ENCODE measurements at regions not wholly inside any gene's neighbourhood (a gene's known extent, or its start where the extent isn't known, plus 50 kb on each side); places are given as distances from the start of the nearest gene placed in this dataset.

- DNase-seq (ENCODE audit: low spot score) (no peak), ATAC-seq (no peak; the same call in 1 of the 2 replicates)
- TF ChIP-seq FOXK1 (CRISPR knock-in tag; IDR thresholded peaks at IDR 0.05) (no peak), NFE2L1 (CRISPR knock-in tag; IDR thresholded peaks at IDR 0.05) (no peak), MYBL2 (CRISPR knock-in tag; IDR thresholded peaks at IDR 0.05) (no peak), TEAD1 (CRISPR knock-in tag; IDR thresholded peaks at IDR 0.05) (no peak), GABPB1 (CRISPR knock-in tag; IDR thresholded peaks at IDR 0.05) (no peak), MAX (CRISPR knock-in tag; IDR thresholded peaks at IDR 0.05) (no peak), ERG (CRISPR knock-in tag; IDR thresholded peaks at IDR 0.05) (no peak), PREB (CRISPR knock-in tag; IDR thresholded peaks at IDR 0.05; ENCODE audit: borderline replicate concordance) (no peak), OVOL2 (CRISPR knock-in tag; IDR thresholded peaks at IDR 0.05; ENCODE audit: borderline replicate concordance) (no peak), CBFB (CRISPR knock-in tag; IDR thresholded peaks at IDR 0.05; ENCODE audit: low read depth) (no peak), PRDM15 (CRISPR knock-in tag; IDR thresholded peaks at IDR 0.05) (no peak), ZNF263 (CRISPR knock-in tag; IDR thresholded peaks at IDR 0.05; ENCODE audit: low read depth) (no peak), TEAD4 (CRISPR knock-in tag; IDR thresholded peaks at IDR 0.05) (no peak), IRF1 (CRISPR knock-in tag; IDR thresholded peaks at IDR 0.05) (no peak), ZNF512 (CRISPR knock-in tag; IDR thresholded peaks at IDR 0.05; ENCODE audit: borderline replicate concordance) (no peak)
- TF ChIP-seq, protein P1, sequence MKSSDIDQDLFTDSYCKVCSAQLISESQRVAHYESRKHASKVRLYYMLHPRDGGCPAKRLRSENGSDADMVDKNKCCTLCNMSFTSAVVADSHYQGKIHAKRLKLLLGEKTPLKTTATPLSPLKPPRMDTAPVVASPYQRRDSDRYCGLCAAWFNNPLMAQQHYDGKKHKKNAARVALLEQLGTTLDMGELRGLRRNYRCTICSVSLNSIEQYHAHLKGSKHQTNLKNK (CRISPR knock-in tag; IDR thresholded peaks at IDR 0.05), result no peak
- TF ChIP-seq, protein P2, sequence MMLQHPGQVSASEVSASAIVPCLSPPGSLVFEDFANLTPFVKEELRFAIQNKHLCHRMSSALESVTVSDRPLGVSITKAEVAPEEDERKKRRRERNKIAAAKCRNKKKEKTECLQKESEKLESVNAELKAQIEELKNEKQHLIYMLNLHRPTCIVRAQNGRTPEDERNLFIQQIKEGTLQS (CRISPR knock-in tag; conservative IDR thresholded peaks at IDR 0.05), result no peak
- TF ChIP-seq, protein P3, sequence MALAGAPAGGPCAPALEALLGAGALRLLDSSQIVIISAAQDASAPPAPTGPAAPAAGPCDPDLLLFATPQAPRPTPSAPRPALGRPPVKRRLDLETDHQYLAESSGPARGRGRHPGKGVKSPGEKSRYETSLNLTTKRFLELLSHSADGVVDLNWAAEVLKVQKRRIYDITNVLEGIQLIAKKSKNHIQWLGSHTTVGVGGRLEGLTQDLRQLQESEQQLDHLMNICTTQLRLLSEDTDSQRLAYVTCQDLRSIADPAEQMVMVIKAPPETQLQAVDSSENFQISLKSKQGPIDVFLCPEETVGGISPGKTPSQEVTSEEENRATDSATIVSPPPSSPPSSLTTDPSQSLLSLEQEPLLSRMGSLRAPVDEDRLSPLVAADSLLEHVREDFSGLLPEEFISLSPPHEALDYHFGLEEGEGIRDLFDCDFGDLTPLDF (CRISPR knock-in tag; IDR thresholded peaks at IDR 0.05), result no peak
- TF ChIP-seq, protein P4, sequence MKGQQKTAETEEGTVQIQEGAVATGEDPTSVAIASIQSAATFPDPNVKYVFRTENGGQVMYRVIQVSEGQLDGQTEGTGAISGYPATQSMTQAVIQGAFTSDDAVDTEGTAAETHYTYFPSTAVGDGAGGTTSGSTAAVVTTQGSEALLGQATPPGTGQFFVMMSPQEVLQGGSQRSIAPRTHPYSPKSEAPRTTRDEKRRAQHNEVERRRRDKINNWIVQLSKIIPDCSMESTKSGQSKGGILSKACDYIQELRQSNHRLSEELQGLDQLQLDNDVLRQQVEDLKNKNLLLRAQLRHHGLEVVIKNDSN (CRISPR knock-in tag; IDR thresholded peaks at IDR 0.05), result no peak
- TF ChIP-seq, protein P5, sequence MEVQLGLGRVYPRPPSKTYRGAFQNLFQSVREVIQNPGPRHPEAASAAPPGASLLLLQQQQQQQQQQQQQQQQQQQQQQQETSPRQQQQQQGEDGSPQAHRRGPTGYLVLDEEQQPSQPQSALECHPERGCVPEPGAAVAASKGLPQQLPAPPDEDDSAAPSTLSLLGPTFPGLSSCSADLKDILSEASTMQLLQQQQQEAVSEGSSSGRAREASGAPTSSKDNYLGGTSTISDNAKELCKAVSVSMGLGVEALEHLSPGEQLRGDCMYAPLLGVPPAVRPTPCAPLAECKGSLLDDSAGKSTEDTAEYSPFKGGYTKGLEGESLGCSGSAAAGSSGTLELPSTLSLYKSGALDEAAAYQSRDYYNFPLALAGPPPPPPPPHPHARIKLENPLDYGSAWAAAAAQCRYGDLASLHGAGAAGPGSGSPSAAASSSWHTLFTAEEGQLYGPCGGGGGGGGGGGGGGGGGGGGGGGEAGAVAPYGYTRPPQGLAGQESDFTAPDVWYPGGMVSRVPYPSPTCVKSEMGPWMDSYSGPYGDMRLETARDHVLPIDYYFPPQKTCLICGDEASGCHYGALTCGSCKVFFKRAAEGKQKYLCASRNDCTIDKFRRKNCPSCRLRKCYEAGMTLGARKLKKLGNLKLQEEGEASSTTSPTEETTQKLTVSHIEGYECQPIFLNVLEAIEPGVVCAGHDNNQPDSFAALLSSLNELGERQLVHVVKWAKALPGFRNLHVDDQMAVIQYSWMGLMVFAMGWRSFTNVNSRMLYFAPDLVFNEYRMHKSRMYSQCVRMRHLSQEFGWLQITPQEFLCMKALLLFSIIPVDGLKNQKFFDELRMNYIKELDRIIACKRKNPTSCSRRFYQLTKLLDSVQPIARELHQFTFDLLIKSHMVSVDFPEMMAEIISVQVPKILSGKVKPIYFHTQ (CRISPR knock-in tag; IDR thresholded peaks at IDR 0.05), result no peak
- ChIA-PET POLR2A (no interaction called here), CTCF (interaction anchor here (1.2 to 3.7 kb wide), 4 partner anchors 14 to 91 kb away, joined by 3 to 12 read pairs (median 8); no protein-coding TSS in a partner anchor)
- H3K36me3 Mint-ChIP-seq, result no peaks in the 10 kb centered on the region
- 0 out of 2 replicates have a peak, but pooled peaks cover 3% of the 10 kb centered on the region for H3K4me1 Mint-ChIP-seq
- H3K27ac Mint-ChIP-seq, result no peak overlapping the region
- H3K9me3 Mint-ChIP-seq, result 0 out of 2 replicates have a peak, but pooled peaks cover 5% of the 10 kb centered on the region
- H3K27me3 Mint-ChIP-seq (ENCODE audit: low read depth), result no peaks in the 10 kb centered on the region; the same call in 1 of the 2 replicates
- no peak overlapping the region for H3K4me3 Mint-ChIP-seq
Measured at GRCh38 chr10:118473305-118473960, 122.0 kb downstream of the PRLHR start.
